ENCODE measurements at regions not wholly inside any gene's neighbourhood (a gene's known extent, or its start where the extent isn't known, plus 50 kb on each side); places are given as distances from the start of the nearest gene placed in this dataset.

DNA sequence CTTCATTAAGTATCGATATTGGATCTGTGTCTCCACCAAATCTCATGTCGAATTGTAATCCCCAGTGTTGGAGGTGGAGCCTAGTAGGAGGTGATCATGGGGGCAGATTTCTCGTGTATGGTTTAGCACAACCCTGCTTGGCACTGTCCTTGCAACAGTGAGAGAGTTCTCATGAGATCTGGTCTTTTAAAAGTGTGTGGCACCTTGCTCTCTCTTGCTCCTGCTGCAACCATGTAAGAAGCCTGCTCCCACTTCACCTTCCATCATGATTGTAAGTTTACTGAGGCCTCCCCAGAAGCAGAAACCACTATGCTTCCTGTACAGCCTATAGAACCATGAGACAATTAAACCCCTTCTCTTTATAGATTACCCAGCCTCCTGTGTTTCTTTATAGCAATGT lies 424.4 kb downstream of the NPHP4 start (continued):
- TF ChIP-seq, protein P1, sequence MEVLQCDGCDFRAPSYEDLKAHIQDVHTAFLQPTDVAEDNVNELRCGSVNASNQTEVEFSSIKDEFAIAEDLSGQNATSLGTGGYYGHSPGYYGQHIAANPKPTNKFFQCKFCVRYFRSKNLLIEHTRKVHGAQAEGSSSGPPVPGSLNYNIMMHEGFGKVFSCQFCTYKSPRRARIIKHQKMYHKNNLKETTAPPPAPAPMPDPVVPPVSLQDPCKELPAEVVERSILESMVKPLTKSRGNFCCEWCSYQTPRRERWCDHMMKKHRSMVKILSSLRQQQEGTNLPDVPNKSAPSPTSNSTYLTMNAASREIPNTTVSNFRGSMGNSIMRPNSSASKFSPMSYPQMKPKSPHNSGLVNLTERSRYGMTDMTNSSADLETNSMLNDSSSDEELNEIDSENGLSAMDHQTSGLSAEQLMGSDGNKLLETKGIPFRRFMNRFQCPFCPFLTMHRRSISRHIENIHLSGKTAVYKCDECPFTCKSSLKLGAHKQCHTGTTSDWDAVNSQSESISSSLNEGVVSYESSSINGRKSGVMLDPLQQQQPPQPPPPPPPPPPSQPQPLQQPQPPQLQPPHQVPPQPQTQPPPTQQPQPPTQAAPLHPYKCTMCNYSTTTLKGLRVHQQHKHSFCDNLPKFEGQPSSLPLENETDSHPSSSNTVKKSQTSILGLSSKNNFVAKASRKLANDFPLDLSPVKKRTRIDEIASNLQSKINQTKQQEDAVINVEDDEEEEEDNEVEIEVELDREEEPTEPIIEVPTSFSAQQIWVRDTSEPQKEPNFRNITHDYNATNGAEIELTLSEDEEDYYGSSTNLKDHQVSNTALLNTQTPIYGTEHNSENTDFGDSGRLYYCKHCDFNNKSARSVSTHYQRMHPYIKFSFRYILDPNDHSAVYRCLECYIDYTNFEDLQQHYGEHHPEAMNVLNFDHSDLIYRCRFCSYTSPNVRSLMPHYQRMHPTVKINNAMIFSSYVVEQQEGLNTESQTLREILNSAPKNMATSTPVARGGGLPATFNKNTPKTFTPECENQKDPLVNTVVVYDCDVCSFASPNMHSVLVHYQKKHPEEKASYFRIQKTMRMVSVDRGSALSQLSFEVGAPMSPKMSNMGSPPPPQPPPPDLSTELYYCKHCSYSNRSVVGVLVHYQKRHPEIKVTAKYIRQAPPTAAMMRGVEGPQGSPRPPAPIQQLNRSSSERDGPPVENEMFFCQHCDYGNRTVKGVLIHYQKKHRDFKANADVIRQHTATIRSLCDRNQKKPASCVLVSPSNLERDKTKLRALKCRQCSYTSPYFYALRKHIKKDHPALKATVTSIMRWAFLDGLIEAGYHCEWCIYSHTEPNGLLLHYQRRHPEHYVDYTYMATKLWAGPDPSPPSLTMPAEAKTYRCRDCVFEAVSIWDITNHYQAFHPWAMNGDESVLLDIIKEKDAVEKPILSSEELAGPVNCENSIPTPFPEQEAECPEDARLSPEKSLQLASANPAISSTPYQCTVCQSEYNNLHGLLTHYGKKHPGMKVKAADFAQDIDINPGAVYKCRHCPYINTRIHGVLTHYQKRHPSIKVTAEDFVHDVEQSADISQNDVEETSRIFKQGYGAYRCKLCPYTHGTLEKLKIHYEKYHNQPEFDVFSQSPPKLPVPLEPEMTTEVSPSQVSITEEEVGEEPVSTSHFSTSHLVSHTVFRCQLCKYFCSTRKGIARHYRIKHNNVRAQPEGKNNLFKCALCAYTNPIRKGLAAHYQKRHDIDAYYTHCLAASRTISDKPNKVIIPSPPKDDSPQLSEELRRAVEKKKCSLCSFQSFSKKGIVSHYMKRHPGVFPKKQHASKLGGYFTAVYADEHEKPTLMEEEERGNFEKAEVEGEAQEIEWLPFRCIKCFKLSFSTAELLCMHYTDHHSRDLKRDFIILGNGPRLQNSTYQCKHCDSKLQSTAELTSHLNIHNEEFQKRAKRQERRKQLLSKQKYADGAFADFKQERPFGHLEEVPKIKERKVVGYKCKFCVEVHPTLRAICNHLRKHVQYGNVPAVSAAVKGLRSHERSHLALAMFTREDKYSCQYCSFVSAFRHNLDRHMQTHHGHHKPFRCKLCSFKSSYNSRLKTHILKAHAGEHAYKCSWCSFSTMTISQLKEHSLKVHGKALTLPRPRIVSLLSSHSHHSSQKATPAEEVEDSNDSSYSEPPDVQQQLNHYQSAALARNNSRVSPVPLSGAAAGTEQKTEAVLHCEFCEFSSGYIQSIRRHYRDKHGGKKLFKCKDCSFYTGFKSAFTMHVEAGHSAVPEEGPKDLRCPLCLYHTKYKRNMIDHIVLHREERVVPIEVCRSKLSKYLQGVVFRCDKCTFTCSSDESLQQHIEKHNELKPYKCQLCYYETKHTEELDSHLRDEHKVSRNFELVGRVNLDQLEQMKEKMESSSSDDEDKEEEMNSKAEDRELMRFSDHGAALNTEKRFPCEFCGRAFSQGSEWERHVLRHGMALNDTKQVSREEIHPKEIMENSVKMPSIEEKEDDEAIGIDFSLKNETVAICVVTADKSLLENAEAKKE (CRISPR knock-in tag; IDR thresholded peaks at IDR 0.05), result no peak
- TF ChIP-seq STAT1 (IDR thresholded peaks at IDR 0.05; ENCODE audit: unreplicated experiment), result no peak
- TF ChIP-seq, protein P2, sequence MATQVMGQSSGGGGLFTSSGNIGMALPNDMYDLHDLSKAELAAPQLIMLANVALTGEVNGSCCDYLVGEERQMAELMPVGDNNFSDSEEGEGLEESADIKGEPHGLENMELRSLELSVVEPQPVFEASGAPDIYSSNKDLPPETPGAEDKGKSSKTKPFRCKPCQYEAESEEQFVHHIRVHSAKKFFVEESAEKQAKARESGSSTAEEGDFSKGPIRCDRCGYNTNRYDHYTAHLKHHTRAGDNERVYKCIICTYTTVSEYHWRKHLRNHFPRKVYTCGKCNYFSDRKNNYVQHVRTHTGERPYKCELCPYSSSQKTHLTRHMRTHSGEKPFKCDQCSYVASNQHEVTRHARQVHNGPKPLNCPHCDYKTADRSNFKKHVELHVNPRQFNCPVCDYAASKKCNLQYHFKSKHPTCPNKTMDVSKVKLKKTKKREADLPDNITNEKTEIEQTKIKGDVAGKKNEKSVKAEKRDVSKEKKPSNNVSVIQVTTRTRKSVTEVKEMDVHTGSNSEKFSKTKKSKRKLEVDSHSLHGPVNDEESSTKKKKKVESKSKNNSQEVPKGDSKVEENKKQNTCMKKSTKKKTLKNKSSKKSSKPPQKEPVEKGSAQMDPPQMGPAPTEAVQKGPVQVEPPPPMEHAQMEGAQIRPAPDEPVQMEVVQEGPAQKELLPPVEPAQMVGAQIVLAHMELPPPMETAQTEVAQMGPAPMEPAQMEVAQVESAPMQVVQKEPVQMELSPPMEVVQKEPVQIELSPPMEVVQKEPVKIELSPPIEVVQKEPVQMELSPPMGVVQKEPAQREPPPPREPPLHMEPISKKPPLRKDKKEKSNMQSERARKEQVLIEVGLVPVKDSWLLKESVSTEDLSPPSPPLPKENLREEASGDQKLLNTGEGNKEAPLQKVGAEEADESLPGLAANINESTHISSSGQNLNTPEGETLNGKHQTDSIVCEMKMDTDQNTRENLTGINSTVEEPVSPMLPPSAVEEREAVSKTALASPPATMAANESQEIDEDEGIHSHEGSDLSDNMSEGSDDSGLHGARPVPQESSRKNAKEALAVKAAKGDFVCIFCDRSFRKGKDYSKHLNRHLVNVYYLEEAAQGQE (IDR thresholded peaks at IDR 0.05; ENCODE audit: unreplicated experiment), result no peak

DNA sequence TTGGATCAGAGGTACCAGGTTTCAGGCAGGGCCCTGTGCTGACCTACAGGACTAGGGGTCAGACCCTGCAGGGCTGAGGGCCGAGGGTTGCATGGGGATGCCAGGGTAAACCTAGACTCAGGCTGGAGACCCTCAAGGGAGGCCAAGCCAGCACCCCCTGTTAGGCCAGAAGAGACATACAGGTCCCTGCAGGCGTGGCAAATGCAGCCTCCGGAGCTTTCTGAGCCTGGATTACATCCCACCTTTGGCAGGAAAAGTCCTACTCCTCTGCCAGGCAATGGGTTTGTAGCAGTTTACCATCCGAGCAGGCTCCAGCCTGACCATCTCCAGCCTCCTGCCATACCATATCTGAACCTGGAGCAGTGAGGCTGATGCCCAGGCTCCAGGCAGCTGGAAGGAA lies 425.3 kb downstream of the NPHP4 start:
- Histone ChIP-seq H3K36me3 (ENCODE audit: insufficient read depth) (no peaks in the 10 kb centered on the region; the same call in 1 of the 2 replicates), H2AFZ (no peak overlapping the region), H4K20me1 (replicated peaks; ENCODE audit: insufficient read depth) (no peaks in the 10 kb centered on the region), H3K27ac (ENCODE audit: low read depth) (no peak overlapping the region), H3K4me2 (no peak overlapping the region), H3K4me3 (no peak overlapping the region), H3K27me3 (ENCODE audit: insufficient read depth) (no peaks in the 10 kb centered on the region), H3F3A (replicated peaks; ENCODE audit: low read depth) (no peaks in the 10 kb centered on the region), H3K9me2 (ENCODE audit: insufficient read depth) (no peaks in the 10 kb centered on the region), H3K4me1 (ENCODE audit: insufficient read depth) (no peaks in the 10 kb centered on the region), H3K79me2 (replicated peaks; ENCODE audit: insufficient read depth) (no peaks in the 10 kb centered on the region)
- H3K27me3 Mint-ChIP-seq (ENCODE audit: insufficient read depth, low read depth, poor library complexity), result peaks cover 2% of the 10 kb centered on the region
- no peak for ATAC-seq
- no peak overlapping the region for H3K27ac Mint-ChIP-seq
- H3K9me3 Mint-ChIP-seq, result peaks cover 24% of the 10 kb centered on the region
- no peaks in the 10 kb centered on the region for H3K4me1 Mint-ChIP-seq
- H3K4me3 Mint-ChIP-seq, result no peak overlapping the region
- H3K36me3 Mint-ChIP-seq (ENCODE audit: low read depth), result no peaks in the 10 kb centered on the region
- no peak for TF ChIP-seq ZNF331 (CRISPR knock-in tag; IDR thresholded peaks at IDR 0.05; ENCODE audit: low read depth)
- no peak for TF ChIP-seq EZH2phosphoT487 (IDR thresholded peaks at IDR 0.05; ENCODE audit: unreplicated experiment)
- no peak for TF ChIP-seq STAT1 (IDR thresholded peaks at IDR 0.05; ENCODE audit: unreplicated experiment)
- no peak for DNase-seq (ENCODE audit: low spot score)
